HG02840 (cell line): ENCODE measurements at regions not wholly inside any gene's neighbourhood (a gene's known extent, or its start where the extent isn't known, plus 50 kb on each side); places are given as distances from the start of the nearest gene placed in this dataset.
"Not testable (repeated sequence)": the region's sequence is repeated elsewhere in the genome, so short reads cannot be mapped to it uniquely, and the experiment has no call there.

Experiments used
- ATAC-seq: cut with Tn5 transposase; IDR thresholded peaks from one replicate; pipeline ENCODE4 v1.9.1; 2021; ENCODE audit warnings: mild to moderate bottlenecking, moderate library complexity, moderate number of reproducible peaks; ENCODE audit not compliant: unreplicated experiment, low FRiP score

GRCh38 chr12:127044836-127045235, 1222.1 kb upstream of the TMEM132C start:
- no peak for ATAC-seq

DNA sequence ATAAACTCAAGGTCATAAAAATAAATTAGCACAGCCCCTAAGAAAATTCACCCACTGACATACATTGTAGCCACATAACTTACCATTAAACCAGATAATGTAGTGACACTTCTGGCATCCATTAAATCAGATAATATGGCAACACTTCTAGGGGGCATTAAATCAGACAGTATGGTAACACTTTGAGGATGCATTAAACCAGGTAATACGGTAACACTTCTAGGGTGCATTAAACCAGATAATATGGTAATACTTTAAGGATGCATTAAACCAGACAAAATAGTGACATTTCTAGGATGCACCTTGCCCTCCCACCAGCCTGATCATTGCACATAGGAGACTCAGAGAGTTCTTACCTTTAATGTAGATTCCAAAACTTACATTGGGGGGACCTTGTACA, 1220.5 kb upstream of the TMEM132C start:
- no peak for ATAC-seq

DNA sequence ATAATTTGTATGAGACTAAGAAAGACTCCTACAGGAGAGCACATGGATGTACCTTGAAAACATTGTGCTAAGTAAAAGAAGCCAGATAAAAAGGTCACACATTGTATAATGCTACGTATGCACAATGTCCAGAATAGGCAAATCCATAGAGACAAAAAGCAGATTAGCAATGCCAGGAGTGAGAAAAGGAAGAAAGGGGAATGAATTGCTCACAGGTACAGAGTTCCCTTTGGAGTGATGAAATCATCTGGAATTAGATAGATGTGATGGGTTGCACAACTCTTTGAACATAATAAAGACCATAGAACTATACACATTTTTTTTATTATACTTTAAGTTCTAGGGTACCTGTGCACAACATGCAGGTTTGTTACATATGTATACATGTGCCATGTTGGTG, 1218.9 kb upstream of the TMEM132C start:
- ATAC-seq, result no peak

- ATAC-seq, result not testable (repeated sequence)
Measured at GRCh38 chr12:127048525-127048924, 1218.4 kb upstream of the TMEM132C start.

GRCh38 chr12:127051139-127051538, 1215.8 kb upstream of the TMEM132C start:
- no peak for ATAC-seq

DNA sequence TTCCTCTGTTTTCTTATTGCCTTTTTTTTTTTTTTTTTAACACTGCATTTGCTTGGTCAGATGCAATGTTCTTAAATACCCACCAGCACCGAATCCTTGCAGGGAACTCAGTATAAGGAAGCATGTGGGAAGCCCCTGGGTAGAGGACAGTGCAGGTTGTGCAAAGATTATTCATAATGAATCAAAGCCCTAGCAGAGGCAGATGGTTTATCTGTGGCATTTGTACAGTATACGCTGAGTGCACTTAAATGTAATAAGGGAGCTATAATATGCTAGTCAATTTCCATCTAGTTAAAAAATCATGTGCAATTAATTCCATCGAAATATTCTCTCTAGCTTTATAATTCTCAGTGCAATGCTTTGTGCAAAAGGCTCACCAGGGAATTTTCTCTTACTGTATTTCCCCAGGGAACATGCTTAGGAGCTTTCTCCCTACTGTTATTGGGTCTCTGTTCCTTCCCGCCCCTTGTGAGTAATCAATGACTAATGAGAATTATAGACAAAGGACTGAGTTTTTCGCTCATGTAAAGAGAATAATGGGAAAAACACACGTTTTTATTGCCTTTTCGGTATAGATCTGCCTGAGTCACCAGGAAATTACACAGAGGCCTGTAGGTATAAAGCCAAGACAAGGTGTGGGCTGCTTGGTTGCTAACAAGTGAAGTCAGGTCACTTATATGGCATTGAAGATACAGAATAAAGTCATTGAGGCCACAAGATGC, 1214.3 kb upstream of the TMEM132C start:
- ATAC-seq, result no peak

DNA sequence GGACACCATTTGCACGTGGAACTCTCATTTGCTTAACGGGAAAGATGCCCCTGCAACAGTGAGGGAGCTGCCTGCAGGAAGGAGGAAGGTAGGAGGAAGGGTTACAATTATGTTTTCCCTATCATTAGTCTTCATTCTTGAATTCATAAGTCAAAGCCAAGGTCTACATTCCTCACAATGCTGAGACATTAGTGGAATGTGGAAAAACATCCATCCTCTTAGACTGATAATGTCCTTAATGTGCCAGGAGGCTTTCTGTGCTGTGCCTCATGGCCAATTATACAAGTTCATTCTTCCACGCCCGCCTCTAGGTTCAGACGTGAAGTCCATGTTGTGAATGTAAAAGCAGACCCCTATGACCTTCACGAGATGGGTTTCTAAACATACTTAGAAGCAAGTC, 1212.4 kb upstream of the TMEM132C start:
- ATAC-seq, result no peak

- no peak for ATAC-seq
Measured at GRCh38 chr12:127060310-127060847, 1206.6 kb upstream of the TMEM132C start.

DNA sequence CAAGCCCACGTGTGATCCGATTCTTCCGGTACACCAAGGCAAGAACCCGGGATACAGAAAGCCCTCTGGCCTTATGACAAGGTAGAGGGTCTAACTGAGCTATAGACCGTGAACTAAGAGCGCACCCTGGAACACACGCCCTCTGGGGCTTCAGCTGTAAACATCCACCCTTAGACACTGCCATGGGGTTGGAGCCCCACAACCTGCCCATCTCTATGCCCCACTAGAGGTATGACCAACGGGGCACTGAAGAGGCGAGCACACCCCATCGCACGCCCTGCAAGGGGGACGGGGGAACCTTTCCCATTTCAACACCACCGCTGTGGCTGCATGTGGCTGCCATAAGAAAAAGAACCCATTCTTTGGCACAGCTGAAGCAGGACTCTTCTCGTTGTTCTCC, 1206.0 kb upstream of the TMEM132C start:
- no peak for ATAC-seq

GRCh38 chr12:127063339-127064072, 1203.5 kb upstream of the TMEM132C start:
- no peak for ATAC-seq

GRCh38 chr12:127064207-127064606, 1202.8 kb upstream of the TMEM132C start:
- ATAC-seq, result no peak

DNA sequence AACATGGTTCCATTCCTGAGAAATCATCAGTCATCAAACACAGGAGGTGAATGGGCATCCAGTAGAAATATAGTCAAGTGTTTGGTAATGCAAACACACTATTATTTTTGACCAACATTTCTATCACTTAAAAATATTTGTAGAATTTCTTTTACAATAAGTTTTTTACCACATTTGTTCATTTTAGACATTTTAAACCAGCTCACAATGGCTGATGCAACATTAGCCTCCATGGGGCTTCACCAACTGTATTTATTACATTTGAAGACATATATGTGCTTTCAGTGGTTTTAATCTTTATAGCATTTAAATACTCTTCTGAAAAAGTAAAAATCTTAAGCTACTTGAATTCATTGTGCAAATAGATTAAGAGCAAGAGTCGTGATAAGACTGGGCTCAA, 1201.4 kb upstream of the TMEM132C start:
- ATAC-seq, result no peak

DNA sequence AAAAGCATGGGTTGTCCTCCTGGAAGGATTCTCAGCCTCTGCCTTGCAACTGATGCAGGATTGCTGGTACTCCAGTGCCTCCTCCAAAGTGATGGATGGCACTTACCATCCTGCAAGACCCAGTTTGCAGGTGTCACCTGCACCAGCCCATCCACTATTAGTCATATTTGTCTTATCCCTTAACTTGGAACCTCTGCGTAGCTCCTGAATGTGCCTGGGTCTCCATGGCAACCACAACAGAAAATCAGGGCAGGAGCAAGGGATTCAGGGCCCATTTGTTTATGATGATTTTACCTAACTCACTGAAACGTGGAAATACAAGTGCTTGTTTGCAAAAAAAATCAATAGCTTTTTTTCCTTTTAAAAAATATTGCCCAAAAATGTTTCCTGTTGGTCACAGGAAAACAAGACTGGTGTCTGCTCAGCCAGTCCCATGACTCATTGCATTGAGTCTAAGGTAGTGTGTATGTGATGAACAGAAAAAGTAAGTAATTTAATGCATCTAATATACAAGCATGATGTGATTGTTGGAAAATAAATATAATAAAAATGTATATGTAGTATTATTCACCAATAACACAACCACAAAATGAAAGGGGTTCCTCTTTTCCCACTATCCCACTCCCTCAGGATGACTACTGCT, 1196.3 kb upstream of the TMEM132C start:
- no peak for ATAC-seq

- ATAC-seq, result no peak
Measured at GRCh38 chr12:127074161-127074560, 1192.8 kb upstream of the TMEM132C start.

- ATAC-seq, result no peak
Measured at GRCh38 chr12:127075981-127076380, 1191.0 kb upstream of the TMEM132C start.

GRCh38 chr12:127077262-127078045, 1189.5 kb upstream of the TMEM132C start:
- ATAC-seq, result no peak

DNA sequence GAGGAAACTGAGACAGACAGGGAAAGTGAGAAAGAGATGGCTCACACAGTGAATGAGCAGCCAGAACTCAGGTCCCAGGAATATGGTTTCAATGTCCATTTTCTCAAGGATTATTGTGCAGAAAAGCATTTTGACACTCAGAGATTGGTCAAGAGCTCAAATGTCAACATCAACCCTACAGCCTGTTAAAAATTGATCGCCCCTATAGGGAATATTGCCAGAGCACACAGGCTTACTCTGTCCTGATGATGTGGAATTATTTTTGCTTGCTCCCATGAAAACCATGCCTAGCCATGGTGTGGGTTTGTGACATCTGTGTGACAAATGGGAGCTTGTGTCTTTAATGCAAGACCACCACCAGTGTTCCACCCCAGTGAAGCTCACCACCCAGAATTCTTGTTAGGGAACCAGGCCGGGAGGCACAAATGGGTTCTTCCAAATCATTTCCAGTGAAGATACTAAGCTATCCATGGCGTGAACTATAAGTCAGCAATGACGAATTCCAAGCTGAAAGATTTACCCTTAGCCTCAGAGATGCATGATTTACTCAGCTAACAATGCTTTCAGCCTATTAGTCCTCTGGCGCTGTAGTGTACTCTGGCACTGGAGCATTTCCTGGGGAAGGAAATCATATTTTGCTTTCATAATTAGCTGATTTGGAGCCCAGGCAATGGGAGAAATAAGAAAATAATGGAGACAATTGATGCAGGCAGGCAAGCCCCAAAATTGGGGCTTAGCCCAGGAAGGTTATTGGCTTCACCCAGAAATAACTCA, 1188.2 kb upstream of the TMEM132C start:
- no peak for ATAC-seq

GRCh38 chr12:127079636-127080035, 1187.3 kb upstream of the TMEM132C start:
- no peak for ATAC-seq

- ATAC-seq, result no peak
Measured at GRCh38 chr12:127081058-127081457, 1185.9 kb upstream of the TMEM132C start.
